ENCODE measurements at regions not wholly inside any gene's neighbourhood (a gene's known extent, or its start where the extent isn't known, plus 50 kb on each side); places are given as distances from the start of the nearest gene placed in this dataset.

DNA sequence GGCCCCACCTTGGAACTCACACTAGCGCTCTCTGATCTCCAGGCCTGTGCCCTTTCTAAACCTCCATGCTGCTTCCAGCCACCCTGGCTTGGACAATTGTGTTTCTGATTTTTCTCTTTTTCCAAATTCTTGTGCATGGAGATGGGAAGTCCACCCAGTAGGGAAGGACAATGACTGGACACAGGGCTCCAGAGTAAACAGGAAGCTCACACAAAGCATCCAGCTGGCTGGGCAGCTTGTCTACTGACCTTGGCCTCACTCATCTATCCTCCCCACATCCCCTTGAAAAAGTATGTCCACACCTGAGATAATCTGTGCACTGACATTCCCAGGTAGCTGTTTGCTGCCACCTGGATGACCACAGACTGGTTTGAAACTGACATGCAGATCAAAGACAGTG is 331.2 kb upstream of the MAF start:
- no peak for DNase-seq (ENCODE audit: low spot score)

GRCh38 chr16:79929260-79929965 is 328.9 kb upstream of the MAF start:
- no peak for DNase-seq (ENCODE audit: low spot score)

GRCh38 chr16:79928142-79928873 is 327.8 kb upstream of the MAF start:
- DNase-seq (ENCODE audit: low spot score) = no peak

DNA sequence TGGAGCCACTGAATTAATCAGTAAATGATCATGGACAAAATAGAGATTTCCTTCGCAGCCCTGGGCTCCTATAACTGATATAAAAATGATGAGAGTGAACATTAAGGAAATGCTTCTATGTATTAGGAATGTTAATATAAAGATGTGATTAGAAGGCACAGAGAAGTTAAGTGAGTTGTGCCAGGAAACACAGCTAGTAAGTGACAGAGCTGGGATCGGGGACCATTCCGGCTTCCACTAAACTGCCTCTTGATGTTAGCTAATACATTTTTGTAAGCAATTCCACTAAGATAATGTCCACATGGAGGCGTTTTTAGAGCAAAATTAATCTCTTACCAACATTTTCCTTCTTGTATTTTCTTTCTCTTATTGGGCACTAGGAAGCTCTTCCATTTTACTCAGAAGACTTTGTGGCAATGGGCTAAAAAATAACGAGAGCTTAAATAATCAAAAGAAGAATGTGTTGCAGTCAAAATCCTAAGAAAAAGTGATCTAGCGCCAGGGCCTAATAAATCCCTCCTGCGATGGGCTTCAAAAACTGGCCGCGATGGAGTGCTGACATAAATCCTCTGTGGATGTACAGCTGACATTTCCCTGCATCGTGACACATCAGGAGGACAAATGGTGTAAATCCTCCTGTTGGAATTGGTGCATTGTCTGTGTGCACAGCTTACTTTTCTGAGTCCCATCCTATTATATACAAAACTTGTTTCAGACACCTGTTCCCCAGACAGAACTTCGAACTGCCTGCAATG is 326.1 kb upstream of the MAF start:
- DNase-seq (ENCODE audit: low spot score) = no peak

DNA sequence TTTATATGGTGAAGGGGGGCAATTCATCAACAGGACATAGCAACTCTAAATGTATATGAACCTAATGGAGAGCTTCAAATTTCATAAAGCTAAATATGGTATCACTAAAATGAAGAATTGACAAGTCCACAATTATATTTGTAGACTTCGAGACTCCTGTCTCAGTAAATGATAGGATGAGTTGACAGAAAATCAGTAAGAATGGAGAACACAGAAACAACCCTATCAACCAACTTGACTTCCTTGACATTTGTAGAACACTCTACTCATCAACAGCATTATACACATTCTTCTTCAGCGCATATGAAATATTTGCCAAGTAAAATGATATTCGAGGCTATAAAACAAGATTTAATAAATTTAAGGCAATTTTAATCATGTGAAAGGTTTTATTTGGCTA is 322.9 kb upstream of the MAF start:
- no peak for DNase-seq (ENCODE audit: low spot score)

GRCh38 chr16:79920685-79921084 is 320.1 kb upstream of the MAF start:
- DNase-seq (ENCODE audit: low spot score) = no peak

GRCh38 chr16:79918916-79919315 is 318.4 kb upstream of the MAF start:
- DNase-seq (ENCODE audit: low spot score) = no peak

DNA sequence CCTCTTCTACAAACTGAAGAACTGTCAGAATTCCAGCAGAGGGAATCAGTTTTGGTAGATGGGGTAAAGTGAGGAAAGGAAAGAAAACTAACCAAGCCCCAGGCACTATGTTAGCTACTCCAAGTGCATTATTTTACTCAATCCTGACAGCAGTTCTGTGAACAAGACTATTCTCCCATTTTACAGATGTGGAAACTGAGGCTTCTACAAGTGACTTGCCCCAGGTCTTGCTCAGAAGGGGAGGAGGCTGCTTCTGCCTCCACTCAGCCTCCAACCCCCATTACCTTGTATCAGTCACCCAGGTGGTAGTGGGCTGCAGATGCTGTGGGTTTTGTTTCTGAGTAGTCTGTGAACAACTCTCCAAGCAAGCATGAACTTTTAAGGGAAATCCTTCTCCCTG is 315.2 kb upstream of the MAF start:
- no peak for DNase-seq (ENCODE audit: low spot score)

DNA sequence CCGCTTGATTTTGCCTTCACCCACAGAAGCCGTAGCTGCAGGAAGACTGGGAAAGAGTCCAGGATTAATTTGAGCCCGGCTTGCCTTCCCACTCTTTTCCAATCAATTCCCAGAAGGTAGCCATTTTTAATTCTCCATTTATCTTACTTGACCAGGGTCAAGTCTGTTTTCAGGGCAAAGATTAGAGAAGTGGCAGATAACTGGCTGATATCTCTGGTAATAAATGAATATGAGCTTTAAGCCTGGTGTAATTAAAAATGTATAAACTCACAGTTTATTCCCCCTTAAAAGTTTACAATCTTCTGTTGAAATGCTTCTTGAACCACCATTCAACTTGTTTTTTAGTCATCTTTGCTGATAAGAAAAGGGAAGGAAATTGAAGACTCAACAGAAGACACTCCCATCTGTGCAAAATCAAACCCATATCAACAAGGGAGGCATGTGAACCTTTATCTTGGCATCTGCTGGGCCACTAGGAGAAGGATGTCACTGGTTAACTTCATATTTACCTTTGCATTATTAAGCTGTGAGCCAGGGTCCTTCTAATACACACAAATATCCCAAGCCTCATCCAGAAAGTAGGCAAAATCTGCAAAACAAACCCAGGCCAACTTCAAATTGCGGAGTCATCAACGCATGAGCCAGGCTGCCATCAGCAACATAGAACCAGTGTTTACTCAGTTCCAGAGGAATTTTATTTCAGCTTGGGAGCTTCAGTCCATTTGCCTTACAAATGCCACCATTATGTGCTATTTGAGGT is 314.6 kb upstream of the MAF start:
- no peak for DNase-seq (ENCODE audit: low spot score)

- DNase-seq (ENCODE audit: low spot score) = no peak
These were observed 312.2 kb upstream of the MAF start for GRCh38 chr16:79912592-79913310.

DNA sequence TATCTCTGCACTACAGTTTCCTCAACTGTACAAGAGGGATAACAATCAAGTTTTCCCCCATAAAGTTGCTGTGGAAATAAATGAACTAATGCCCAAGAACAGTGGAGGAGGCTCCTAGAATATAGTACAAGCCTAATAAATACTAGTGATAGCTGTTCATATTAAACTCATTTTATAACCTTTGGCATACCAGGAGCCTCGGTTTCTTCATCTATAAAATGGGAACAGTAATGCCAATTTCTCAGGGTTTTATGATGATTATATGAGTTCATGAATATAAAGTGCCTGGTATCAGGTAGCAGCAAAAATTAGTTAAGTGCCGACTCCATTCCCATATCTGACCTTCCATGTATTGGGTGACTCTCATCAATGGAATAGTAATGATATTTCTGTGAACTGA is 311.1 kb upstream of the MAF start:
- DNase-seq (ENCODE audit: low spot score) = no peak

- no peak for DNase-seq (ENCODE audit: low spot score)
These were observed 309.0 kb upstream of the MAF start for GRCh38 chr16:79909571-79909970.

- no peak for DNase-seq (ENCODE audit: low spot score)
These were observed 302.9 kb upstream of the MAF start for GRCh38 chr16:79903471-79903870.

DNA sequence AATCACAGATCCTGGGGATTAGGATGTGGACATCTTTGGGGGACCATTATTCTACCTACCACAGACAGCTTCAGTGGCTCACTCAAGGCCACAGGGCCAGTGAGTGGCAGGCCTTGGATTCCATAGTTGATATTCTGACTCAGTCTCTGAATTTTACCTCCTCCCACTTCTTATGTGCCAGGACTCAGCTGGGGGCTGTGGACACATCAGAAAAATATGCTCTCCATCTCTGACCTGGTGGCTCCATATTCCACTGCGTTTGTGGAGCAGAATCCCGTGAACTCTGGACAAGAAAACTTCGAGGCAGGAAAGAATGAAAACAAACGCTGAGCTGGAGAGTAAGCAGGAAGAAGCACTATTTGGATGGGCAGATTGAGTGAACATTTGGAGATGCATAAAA is 301.8 kb upstream of the MAF start:
- DNase-seq (ENCODE audit: low spot score) = no peak

DNA sequence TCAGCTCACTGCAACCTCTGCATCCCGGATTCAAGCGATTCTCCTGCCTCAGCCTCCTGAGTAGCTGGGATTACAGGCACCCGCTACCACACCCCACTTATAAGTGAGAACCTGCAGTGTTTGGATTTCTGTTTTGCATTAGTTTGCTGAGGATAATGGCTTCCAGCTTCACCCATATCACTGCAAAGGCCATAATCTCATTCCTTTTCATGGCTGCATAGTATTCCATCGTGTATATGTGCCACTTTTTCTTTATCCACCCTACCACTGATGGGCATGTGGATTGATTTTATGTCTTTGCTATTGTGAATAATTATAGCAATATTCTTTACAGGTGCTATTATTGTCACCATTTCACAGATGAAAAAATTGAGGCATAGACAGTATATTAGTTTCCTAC is 301.0 kb upstream of the MAF start:
- no peak for DNase-seq (ENCODE audit: low spot score)

DNA sequence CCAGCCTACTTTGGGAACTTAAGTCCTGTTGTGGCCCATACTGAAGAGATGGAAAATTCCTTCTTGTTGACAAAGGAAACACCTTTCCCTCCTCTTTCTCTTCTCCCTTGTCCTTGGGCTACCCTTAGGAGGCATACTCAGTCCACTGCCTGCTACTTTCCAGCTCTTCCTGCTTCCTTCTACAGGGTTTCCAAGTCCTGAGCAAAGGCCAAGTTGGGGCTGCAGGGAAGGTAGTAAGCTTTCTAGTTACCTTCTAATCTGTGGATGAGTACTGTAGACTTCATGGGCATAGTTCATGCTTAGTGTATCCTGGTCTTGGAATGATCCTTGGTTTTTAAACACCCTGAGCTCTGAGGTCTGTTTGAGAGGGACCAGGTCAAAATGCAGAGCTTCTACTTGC is 299.2 kb upstream of the MAF start:
- DNase-seq (ENCODE audit: low spot score) = no peak

DNA sequence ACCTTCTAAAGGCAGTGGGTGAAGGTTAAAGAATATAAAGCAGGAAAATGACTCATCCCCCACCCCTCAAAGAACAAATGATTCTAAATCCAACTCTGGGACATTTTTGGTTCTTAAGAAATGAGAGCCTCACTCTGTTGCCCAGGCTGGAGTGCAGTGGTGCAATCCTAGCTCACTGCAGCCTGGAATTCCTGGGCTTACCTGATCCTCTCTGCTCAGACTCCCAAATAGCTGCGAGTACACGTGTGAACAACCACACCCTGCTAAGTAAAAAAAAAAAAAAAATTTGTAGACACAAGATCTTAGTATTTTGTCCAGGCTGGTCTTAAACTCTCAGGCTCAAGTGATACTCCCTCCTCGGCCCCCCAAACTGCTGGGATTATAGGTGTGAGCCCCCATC is 298.8 kb upstream of the MAF start:
- DNase-seq (ENCODE audit: low spot score) = no peak

DNA sequence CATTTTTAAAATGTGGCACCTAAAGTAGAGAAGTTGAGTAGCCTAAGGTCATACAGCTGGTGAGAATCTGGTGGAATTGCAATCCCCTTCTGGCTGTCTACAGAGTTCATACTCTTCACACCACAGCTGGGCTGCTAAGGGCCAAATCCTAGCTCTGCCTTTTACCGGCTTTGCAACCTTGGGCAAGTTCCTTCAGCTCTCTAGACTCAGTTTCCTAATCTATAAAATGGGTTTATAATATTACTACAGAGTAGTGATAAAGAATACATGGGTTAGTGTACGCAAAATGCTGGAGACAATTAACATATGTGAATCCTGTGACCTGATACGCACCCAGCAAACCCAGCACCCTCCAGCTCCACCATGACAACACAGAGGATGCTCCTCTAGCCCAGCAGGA is 298.2 kb upstream of the MAF start:
- DNase-seq (ENCODE audit: low spot score) = no peak

- no peak for DNase-seq (ENCODE audit: low spot score)
These were observed 297.1 kb upstream of the MAF start for GRCh38 chr16:79897453-79898146.

DNA sequence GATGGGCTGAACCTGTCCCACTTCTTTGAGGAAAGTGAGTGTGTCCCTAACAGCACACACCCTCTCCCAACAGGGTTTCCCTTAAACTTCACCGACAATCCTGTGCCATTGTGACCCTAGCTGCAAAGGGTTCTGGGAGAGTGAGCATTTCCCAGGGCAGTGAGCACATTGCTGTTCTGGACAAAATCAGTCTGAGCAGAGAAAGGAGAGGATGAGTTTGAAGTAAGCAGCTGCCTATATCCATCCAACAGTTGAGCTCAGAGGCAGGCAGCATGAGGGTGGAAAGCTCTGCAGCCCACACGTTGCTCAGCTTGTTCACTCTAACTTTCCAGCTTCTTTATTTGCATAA is 296.5 kb upstream of the MAF start:
- DNase-seq (ENCODE audit: low spot score) = no peak

DNA sequence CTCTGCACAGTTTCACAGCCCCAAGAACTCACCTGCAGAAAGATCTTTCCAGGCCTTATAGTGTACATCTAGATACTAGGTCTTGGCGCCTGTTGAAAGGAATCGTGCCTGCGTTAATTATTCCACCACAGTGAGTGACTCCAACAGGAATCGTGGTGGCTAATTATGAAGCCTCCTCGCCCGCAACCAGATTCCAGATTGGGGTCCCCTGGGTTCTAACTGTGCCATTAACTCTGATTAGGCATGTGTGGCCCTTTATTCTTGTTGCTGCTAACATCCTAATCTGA is 295.3 kb upstream of the MAF start:
- DNase-seq (ENCODE audit: low spot score) = no peak

Data from NAMALWA (cell line).